Endodermal cell (in vitro differentiated cells): ENCODE measurements at regions not wholly inside any gene's neighbourhood (a gene's known extent, or its start where the extent isn't known, plus 50 kb on each side); places are given as distances from the start of the nearest gene placed in this dataset.

ENCODE experiments used
- DNase-seq: peaks from one replicate; pipeline ENCODE4 v3.0.0-alpha.2; 2017
- H3K27ac ChIP-seq: 2 replicates; pipeline ENCODE4 v1.5.1; 2013; ENCODE audit warnings: mild to moderate bottlenecking, low read depth, low read length, moderate library complexity
- H3K27me3 ChIP-seq: 2 replicates; pipeline ENCODE4 v1.6.1; 2013; ENCODE audit warnings: mild to moderate bottlenecking, low read length, moderate library complexity; ENCODE audit not compliant: insufficient read depth, control insufficient read depth, poor library complexity, severe bottlenecking
- H3K36me3 ChIP-seq: 2 replicates; pipeline ENCODE4 v1.7.0; 2013; ENCODE audit warnings: mild to moderate bottlenecking, low read length, moderate library complexity; ENCODE audit not compliant: control insufficient read depth, insufficient read depth
- H3K4me1 ChIP-seq: one replicate; pipeline ENCODE4 v1.7.0; 2013; ENCODE audit warnings: low read length; ENCODE audit not compliant: control insufficient read depth, insufficient read depth
- H3K4me3 ChIP-seq: 2 replicates; pipeline ENCODE4 v1.5.1; 2013; ENCODE audit warnings: mild to moderate bottlenecking, low read length, moderate library complexity
- H3K9ac ChIP-seq: 2 replicates; pipeline ENCODE4 v1.6.1; 2013; ENCODE audit warnings: mild to moderate bottlenecking, low read length, moderate library complexity; ENCODE audit not compliant: poor library complexity, severe bottlenecking; ENCODE audit errors: extremely low read depth
- H3K9me3 ChIP-seq: 2 replicates; pipeline ENCODE4 v1.6.1; 2013; ENCODE audit warnings: mild to moderate bottlenecking, low read length, moderate library complexity; ENCODE audit not compliant: control insufficient read depth
- H3K27ac Mint-ChIP-seq: 2 replicates; pipeline ENCODE4 v1.8.0; 2020; ENCODE audit warnings: mixed read lengths
- H3K27me3 Mint-ChIP-seq: 2 replicates; pipeline ENCODE4 v1.8.0; 2021; ENCODE audit warnings: mild to moderate bottlenecking, mixed read lengths; ENCODE audit not compliant: insufficient read depth
- H3K36me3 Mint-ChIP-seq: 2 replicates; pipeline ENCODE4 v1.8.0; 2020; ENCODE audit warnings: low read depth, mixed read lengths
- H3K4me1 Mint-ChIP-seq: 2 replicates; pipeline ENCODE4 v1.8.0; 2020; ENCODE audit warnings: mixed read lengths
- H3K4me3 Mint-ChIP-seq: 2 replicates; pipeline ENCODE4 v1.8.0; 2020; ENCODE audit warnings: mild to moderate bottlenecking, moderate library complexity, mixed read lengths
- H3K9me3 Mint-ChIP-seq: 2 replicates; pipeline ENCODE4 v1.8.0; 2020; ENCODE audit warnings: mild to moderate bottlenecking, mixed read lengths
- CTCF ChIP-seq: fragments of 200-600 bp; sonication (generic); conservative IDR thresholded peaks from 2 replicates; pipeline ENCODE4 v1.5.0; 2021; ENCODE audit warnings: antibody characterized with exemption, mild to moderate bottlenecking
- WGBS, 2 experiments: methylation state at CpG; one replicate each; pipeline versions ENCODE4 v1.1.5 to v1.1.7; 2013; ENCODE audit warnings: missing lambda C conversion rate in 2 of 2, mixed read lengths in 1 of 2; ENCODE audit not compliant: insufficient coverage in 1 of 2, insufficient read length in 1 of 2; 5-methylcytosine and 5-hydroxymethylcytosine counted together

DNA sequence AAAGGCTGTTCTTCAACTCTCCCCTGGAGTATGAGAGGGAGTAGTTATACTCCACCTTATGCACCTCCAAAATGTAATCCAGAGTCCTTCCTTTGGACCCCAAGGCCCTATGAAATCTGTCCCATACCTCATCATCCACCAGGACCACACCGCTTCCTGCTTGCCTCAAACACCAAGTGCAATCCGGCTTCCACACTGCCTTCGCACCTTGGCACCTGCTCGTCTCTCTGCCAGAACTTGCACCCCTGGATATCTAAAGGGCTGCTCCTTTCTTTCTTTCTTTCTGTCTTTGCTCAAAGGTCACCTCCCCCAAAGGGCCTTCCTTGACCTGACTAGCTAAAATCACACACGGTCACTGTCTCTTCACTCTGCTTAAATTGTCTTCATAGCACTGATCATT is 63.9 kb upstream of the SHB start:
- Histone ChIP-seq H3K27ac (no peak overlapping the region), H3K27me3 (peaks cover 3% of the 10 kb centered on the region), H3K9me3 (no peaks in the 10 kb centered on the region), H3K36me3 (no peaks in the 10 kb centered on the region), H3K4me1 (peaks cover 2% of the 10 kb centered on the region), H3K9ac (no peak overlapping the region), H3K4me3 (no peak overlapping the region)
- peaks cover 23% of the 10 kb centered on the region for H3K27me3 Mint-ChIP-seq
- no peak overlapping the region for H3K4me3 Mint-ChIP-seq
- H3K27ac Mint-ChIP-seq: no peak overlapping the region
- H3K9me3 Mint-ChIP-seq: no peaks in the 10 kb centered on the region
- no peak for TF ChIP-seq CTCF
- DNase-seq: no peak
- H3K4me1 Mint-ChIP-seq: peaks cover 12% of the 10 kb centered on the region
- WGBS, 2 experiments: 93% methylated on average over 5 of the region's 5 CpGs
- H3K36me3 Mint-ChIP-seq: no peaks in the 10 kb centered on the region

DNA sequence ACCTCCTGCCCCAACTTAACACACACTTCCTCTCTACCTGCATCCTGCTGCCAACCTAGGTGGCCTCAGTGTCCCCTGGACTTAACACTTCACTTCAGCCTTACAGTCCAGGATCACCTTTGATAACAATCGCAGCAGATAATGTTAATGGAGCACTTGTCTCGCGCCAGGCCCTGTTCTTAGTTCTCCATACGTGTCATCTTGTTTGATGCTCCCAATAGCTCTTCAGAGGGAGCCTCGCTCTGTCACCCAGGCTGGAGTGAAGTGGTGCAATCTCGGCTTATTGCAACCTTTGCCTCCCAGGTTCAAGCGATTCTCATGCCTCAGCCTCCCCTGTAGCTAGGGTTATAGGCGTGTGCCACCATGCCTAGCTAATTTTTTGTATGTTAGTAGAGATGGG is 62.7 kb upstream of the SHB start:
- Histone ChIP-seq H3K36me3 (no peaks in the 10 kb centered on the region), H3K27me3 (peaks cover 14% of the 10 kb centered on the region), H3K4me1 (peaks cover 2% of the 10 kb centered on the region), H3K9ac (no peak overlapping the region), H3K9me3 (no peaks in the 10 kb centered on the region), H3K27ac (no peak overlapping the region), H3K4me3 (no peak overlapping the region)
- Mint-ChIP-seq H3K27ac (no peak overlapping the region), H3K4me1 (peaks cover 12% of the 10 kb centered on the region), H3K4me3 (no peak overlapping the region), H3K36me3 (no peaks in the 10 kb centered on the region), H3K9me3 (no peaks in the 10 kb centered on the region), H3K27me3 (peaks cover 13% of the 10 kb centered on the region)
- no peak for DNase-seq
- no peak for TF ChIP-seq CTCF
- WGBS, 2 experiments: 77 to 85% methylated on average over 7 to 8 of the region's 8 CpGs

DNA sequence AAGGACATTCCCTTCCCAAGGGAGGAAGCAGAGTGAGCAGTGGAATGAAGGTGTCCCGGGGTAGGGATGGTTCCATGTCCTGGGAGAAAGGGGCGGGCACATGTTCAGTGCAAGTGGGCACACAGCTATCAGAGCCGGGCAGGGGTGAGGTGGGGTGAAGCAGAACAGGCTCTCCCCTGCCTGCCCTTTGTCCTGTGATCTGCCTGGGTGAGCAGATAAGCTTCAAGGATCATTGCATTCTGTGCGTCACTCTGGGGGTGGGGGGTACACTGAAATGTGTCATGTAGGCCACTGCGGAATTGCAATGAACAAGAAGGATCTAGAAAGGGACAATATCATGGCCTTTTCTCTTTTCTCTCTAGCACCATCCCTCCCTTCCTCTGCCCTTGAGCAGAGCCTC is 61.7 kb upstream of the SHB start:
- Histone ChIP-seq H3K4me3 (no peak overlapping the region), H3K27me3 (peaks cover 14% of the 10 kb centered on the region), H3K9me3 (no peaks in the 10 kb centered on the region), H3K9ac (no peak overlapping the region), H3K36me3 (no peaks in the 10 kb centered on the region), H3K27ac (no peak overlapping the region), H3K4me1 (peaks cover 2% of the 10 kb centered on the region)
- no peak overlapping the region for H3K27ac Mint-ChIP-seq
- peaks cover 19% of the 10 kb centered on the region for H3K4me1 Mint-ChIP-seq
- H3K9me3 Mint-ChIP-seq: no peaks in the 10 kb centered on the region
- no peak for DNase-seq
- peaks cover 10% of the 10 kb centered on the region for H3K27me3 Mint-ChIP-seq
- H3K36me3 Mint-ChIP-seq: no peaks in the 10 kb centered on the region
- no peak overlapping the region for H3K4me3 Mint-ChIP-seq
- WGBS, 2 experiments: 96% methylated on average over 5 of the region's 5 CpGs; no CpG with 5 or more reads in 1 of the 2 experiments
- TF ChIP-seq CTCF: no peak
